Activated B cell treated with CpG ODN at 0.5 μM for 24 hours (primary cell): ENCODE measurements at regions not wholly inside any gene's neighbourhood (a gene's known extent, or its start where the extent isn't known, plus 50 kb on each side); places are given as distances from the start of the nearest gene placed in this dataset.

Source experiments
- ATAC-seq: fragments of 200-7000 bp; cut with Tn5 transposase; one replicate; pipeline ENCODE4 v1.10.0; 2021; ENCODE audit warnings: low read depth, mild to moderate bottlenecking, moderate library complexity
- CTCF ChIA-PET: fragments of 350-600 bp; sonication (Branson Sonifier 250); formaldehyde crosslinking; loops from one replicate; lab custom pipeline; 2021; ENCODE audit warnings: antibody characterized with exemption; lab: Charles Lee
- POLR2A ChIA-PET: fragments of 350-600 bp; sonication (Branson Sonifier 250); formaldehyde crosslinking; loops from one replicate; lab custom pipeline; 2021; ENCODE audit warnings: antibody characterized with exemption; lab: Charles Lee
- DNase-seq: peaks from one replicate; pipeline ENCODE4 v3.0.0; 2022
- H3K27ac Mint-ChIP-seq: one replicate; pipeline ENCODE4 v1.8.0; 2020; ENCODE audit warnings: mixed read lengths
- H3K27me3 Mint-ChIP-seq: one replicate; pipeline ENCODE4 v1.8.0; 2021; ENCODE audit warnings: mixed read lengths
- H3K36me3 Mint-ChIP-seq: one replicate; pipeline ENCODE4 v1.8.0; 2021; ENCODE audit warnings: low read depth, mixed read lengths
- H3K4me1 Mint-ChIP-seq: one replicate; pipeline ENCODE4 v1.8.0; 2021; ENCODE audit warnings: mixed read lengths
- H3K4me3 Mint-ChIP-seq: one replicate; pipeline ENCODE4 v1.8.0; 2020; ENCODE audit warnings: mild to moderate bottlenecking, mixed read lengths
- H3K9me3 Mint-ChIP-seq: one replicate; pipeline ENCODE4 v1.8.0; 2020; ENCODE audit warnings: mixed read lengths
- intact Hi-C: fragments of 100-400 bp; cut with micrococcal nuclease; formaldehyde crosslinking; loops from one replicate; pipeline ENCODE4 v1.15.1; 2024
- TF ChIP-seq, protein P1 (sequence below): fragments of 200-600 bp; IDR thresholded peaks from one replicate; pipeline ENCODE4 v1.8.0; 2022; ENCODE audit warnings: antibody characterized with exemption, mild to moderate bottlenecking

DNA sequence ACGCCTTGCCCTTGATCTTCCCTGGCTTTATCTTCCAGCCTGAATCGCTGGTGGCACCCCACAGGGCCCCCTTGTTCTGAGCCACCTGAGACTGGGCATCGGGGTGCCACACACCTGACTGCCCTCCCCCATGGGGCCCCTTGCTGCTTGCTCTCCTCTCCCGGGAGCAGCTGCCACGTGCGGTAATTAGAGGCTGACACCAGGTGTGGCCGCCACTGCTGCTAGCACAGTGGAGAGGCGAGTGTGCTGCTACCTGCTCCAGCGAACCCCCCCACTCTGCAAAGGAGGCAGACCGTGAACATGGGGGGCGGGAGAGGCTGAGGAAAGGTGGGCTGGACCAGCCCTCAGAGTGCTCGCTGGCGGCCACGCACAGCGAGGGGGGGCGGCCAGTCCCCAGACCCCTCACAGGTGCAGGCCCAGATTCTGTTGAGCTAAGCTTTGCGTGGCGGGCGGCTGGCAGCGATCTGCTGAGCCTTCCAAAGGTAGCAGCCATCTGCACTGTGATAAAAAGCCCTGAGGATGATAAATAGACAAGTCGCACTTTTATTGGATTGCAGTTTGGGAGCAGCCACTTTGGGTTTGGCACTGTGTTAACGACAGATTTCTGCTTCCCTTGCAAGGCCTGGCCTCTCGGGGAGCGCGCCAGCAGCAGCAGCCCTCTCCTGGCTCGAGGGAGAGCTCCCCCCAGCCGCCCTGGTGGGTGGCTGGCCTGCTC lies 167.9 kb upstream of the GSE1 start:
- H3K27me3 Mint-ChIP-seq = peaks cover 9% of the 10 kb centered on the region
- no peaks in the 10 kb centered on the region for H3K9me3 Mint-ChIP-seq
- intact Hi-C loops = no loop called here
- no peaks in the 10 kb centered on the region for H3K36me3 Mint-ChIP-seq
- POLR2A ChIA-PET = no interaction called here
- ATAC-seq (no peak), DNase-seq (no peak)
- H3K4me3 Mint-ChIP-seq = no peak overlapping the region
- H3K4me1 Mint-ChIP-seq = peaks cover 25% of the 10 kb centered on the region
- TF ChIP-seq, protein P1, sequence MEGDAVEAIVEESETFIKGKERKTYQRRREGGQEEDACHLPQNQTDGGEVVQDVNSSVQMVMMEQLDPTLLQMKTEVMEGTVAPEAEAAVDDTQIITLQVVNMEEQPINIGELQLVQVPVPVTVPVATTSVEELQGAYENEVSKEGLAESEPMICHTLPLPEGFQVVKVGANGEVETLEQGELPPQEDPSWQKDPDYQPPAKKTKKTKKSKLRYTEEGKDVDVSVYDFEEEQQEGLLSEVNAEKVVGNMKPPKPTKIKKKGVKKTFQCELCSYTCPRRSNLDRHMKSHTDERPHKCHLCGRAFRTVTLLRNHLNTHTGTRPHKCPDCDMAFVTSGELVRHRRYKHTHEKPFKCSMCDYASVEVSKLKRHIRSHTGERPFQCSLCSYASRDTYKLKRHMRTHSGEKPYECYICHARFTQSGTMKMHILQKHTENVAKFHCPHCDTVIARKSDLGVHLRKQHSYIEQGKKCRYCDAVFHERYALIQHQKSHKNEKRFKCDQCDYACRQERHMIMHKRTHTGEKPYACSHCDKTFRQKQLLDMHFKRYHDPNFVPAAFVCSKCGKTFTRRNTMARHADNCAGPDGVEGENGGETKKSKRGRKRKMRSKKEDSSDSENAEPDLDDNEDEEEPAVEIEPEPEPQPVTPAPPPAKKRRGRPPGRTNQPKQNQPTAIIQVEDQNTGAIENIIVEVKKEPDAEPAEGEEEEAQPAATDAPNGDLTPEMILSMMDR = no peak
- CTCF ChIA-PET = interaction anchor here (3.1 kb wide), 1 partner anchor 170 kb away, joined by 16 read pairs; no protein-coding TSS in a partner anchor
- H3K27ac Mint-ChIP-seq = no peak overlapping the region

DNA sequence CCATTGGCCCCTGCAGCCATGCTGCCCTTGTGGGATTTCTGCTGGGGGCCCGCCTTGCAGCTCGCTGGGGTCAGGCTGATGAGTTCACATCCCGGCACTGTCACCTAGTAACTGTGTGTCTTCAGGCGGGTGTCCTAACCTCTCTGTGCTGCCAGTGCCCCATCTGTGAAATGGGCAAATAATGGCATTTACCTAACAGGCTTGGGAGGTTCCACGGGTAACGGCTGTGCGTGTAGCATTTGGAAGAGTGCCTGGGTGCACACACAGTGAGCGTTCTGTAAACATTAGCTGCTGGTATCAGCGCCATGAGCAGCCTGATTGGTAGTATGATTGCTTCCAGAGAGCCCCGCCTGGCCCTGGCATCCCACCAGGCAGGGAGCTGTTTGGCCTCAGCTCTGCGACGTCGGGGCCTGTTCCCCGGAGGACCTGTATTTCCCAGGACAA lies 167.3 kb upstream of the GSE1 start:
- TF ChIP-seq, protein P1 = no peak
- intact Hi-C loops = no loop called here
- Mint-ChIP-seq H3K4me3 (no peak overlapping the region), H3K27ac (no peak overlapping the region), H3K9me3 (no peaks in the 10 kb centered on the region), H3K4me1 (peaks cover 25% of the 10 kb centered on the region), H3K36me3 (no peaks in the 10 kb centered on the region), H3K27me3 (peaks cover 9% of the 10 kb centered on the region)
- POLR2A ChIA-PET = no interaction called here
- no peak for ATAC-seq
- DNase-seq = no peak
- CTCF ChIA-PET = interaction anchor here (3.1 kb wide), 1 partner anchor 170 kb away, joined by 16 read pairs; no protein-coding TSS in a partner anchor

DNA sequence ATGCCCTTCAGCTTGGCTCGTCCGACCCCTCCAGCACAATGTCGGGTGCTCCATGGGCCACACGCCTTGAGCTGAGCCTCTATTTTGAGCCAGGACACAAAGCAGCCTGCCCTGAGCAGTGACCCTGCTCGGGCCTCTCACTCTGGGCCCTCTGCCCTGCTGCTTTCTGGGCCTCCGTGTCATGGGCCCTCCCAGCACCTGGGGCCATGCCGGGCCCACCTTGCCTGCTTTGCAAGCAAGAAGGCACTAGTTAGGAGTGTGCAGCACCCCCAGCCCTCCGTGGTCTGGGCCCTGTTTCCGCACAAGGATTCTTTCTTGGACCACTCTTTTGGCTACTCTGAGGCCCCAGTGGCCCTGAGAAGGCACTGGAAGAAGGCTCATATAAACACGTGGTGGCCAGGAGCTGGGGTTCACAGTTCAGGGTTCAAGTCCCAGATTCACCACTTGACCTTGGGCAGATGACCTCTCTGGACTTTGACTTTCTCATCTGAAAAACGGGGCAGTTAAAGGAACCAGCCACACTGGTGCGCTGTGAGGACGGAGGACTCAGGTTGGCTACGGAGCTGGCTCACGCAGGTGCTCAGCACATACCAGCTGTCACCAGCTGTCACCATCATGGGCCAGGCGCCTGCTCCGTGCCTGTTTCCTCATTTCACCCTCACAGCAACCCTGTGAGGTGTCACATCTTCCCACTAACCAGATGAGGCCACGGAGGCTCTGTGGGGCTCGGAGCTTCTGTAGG lies 166.0 kb upstream of the GSE1 start:
- Mint-ChIP-seq H3K4me3 (no peak overlapping the region), H3K36me3 (no peaks in the 10 kb centered on the region), H3K27me3 (peaks cover 9% of the 10 kb centered on the region), H3K4me1 (peaks cover 25% of the 10 kb centered on the region), H3K9me3 (no peaks in the 10 kb centered on the region), H3K27ac (no peak overlapping the region)
- no peak for DNase-seq
- CTCF ChIA-PET = interaction anchor here (1.0 to 3.1 kb wide), 3 partner anchors 122 to 169 kb away, joined by 3 to 16 read pairs (median 12); no protein-coding TSS in a partner anchor
- intact Hi-C loops = no loop called here
- ATAC-seq = peak; percentile 88
- TF ChIP-seq, protein P1 = no peak
- POLR2A ChIA-PET = no interaction called here

DNA sequence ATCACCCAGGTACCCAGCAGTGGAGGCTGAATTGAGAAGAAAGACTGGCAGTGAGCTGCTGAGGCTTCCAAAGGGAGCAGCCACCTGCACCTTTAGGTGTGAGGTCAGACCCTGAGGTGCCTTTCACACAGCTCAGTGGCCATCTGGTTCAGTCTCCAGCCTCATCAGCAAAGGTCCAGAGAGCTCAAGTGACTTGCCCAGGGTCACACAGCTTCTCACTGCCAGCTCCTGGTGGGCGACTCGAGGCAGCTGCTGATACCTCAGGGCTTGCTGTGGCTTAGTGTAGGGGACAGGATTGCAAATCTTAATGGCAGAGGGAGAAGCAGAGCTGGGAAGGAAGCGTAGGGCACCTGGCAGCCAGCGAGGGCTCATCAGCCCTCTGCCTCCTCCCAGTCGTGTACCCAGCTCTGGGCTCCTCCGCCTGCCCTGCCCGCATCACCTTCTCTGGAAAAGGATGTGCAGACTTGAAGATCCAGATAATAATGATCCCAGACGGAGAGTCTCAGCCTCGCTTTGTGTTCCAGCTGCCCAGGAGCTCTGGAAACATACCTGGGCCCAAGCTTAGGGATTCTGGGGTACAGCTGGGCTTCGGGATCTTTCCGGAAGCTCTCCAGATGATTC lies 165.3 kb upstream of the GSE1 start:
- no peak overlapping the region for H3K27ac Mint-ChIP-seq
- intact Hi-C loops = no loop called here
- peaks cover 25% of the 10 kb centered on the region for H3K4me1 Mint-ChIP-seq
- no peaks in the 10 kb centered on the region for H3K9me3 Mint-ChIP-seq
- no peak for DNase-seq
- no peaks in the 10 kb centered on the region for H3K36me3 Mint-ChIP-seq
- TF ChIP-seq, protein P1 = no peak
- ATAC-seq = no peak
- ChIA-PET CTCF (interaction anchor here (1.0 to 3.1 kb wide), 3 partner anchors 121 to 168 kb away, joined by 3 to 16 read pairs (median 12); no protein-coding TSS in a partner anchor), POLR2A (interaction anchor here (0.6 kb wide), 1 partner anchor 203 kb away, joined by 10 read pairs; no protein-coding TSS in a partner anchor)
- peaks cover 9% of the 10 kb centered on the region for H3K27me3 Mint-ChIP-seq
- no peak overlapping the region for H3K4me3 Mint-ChIP-seq
